Panc1 (cell line): ENCODE measurements at regions not wholly inside any gene's neighbourhood (a gene's known extent, or its start where the extent isn't known, plus 50 kb on each side); places are given as distances from the start of the nearest gene placed in this dataset.

Source experiments
- ATAC-seq: fragments of 200-7000 bp; cut with Tn5 transposase; 2 replicates; pipeline ENCODE4 v1.9.1; 2020; ENCODE audit warnings: mild to moderate bottlenecking, moderate library complexity
- BruUV-seq: library from RNA; stranded (reverse); fragments of 400-500 nt; replicated peaks from 2 replicates; lab custom pipeline; 2021; lab: Mats Ljungman, UMichigan
- CTCF ChIA-PET: fragments of 300-600 bp; sonication (Branson Sonifier 250); formaldehyde crosslinking; loops from one replicate; lab custom pipeline; 2022; ENCODE audit warnings: antibody characterized with exemption; lab: Charles Lee
- POLR2A ChIA-PET: fragments of 300-600 bp; sonication (Branson Sonifier 250); formaldehyde crosslinking; loops from one replicate; lab custom pipeline; 2022; ENCODE audit warnings: antibody characterized with exemption; lab: Charles Lee
- DNase-seq: peaks from one replicate; pipeline ENCODE4 v3.0.0-alpha.2; 2010; ENCODE audit warnings: low read depth, low spot score
- H3K27ac ChIP-seq: 2 replicates; pipeline ENCODE4 v1.5.1; 2011; ENCODE audit warnings: mild to moderate bottlenecking, low read length, inconsistent platforms
- H3K27me3 ChIP-seq: fragments of 200-500 bp; sonication (Bioruptor generic); 2 replicates; pipeline ENCODE4 v1.6.0; 2014; ENCODE audit warnings: low read length, inconsistent platforms; ENCODE audit not compliant: control insufficient read depth, insufficient read depth
- H3K36me3 ChIP-seq: fragments of 200-500 bp; sonication (Bioruptor generic); 2 replicates; pipeline ENCODE4 v1.5.1; 2014; ENCODE audit warnings: inconsistent platforms, mild to moderate bottlenecking, low read length, moderate library complexity; ENCODE audit not compliant: control insufficient read depth, insufficient read depth
- H3K4me1 ChIP-seq: 2 replicates; pipeline ENCODE4 v1.5.1; 2011; ENCODE audit warnings: inconsistent platforms, mild to moderate bottlenecking, low read length, moderate library complexity; ENCODE audit not compliant: control insufficient read depth, insufficient read depth
- H3K4me3 ChIP-seq, 2 experiments: 2 replicates each; pipeline ENCODE4 v1.5.1; 2011 to 2012; ENCODE audit warnings: low read depth in 2 of 2, low read length in 2 of 2, mild to moderate bottlenecking in 2 of 2, inconsistent platforms in 1 of 2, moderate library complexity in 1 of 2
- H3K9me3 ChIP-seq: fragments of 200-500 bp; sonication (Bioruptor generic); 2 replicates; pipeline ENCODE4 v1.5.1; 2014; ENCODE audit warnings: low read depth, mild to moderate bottlenecking, inconsistent platforms, low read length, moderate library complexity; ENCODE audit not compliant: control insufficient read depth, insufficient read depth
- POLR2AphosphoS5 ChIP-seq: IDR thresholded peaks from 2 replicates; pipeline ENCODE4 v1.6.1; 2012; ENCODE audit warnings: mild to moderate bottlenecking, low read depth, low read length, moderate library complexity
- SIN3A ChIP-seq: IDR thresholded peaks from 2 replicates; pipeline ENCODE4 v1.6.1; 2012; ENCODE audit warnings: low read depth, mild to moderate bottlenecking, low read length, moderate library complexity, borderline replicate concordance; ENCODE audit not compliant: insufficient read depth
- TCF7L2 ChIP-seq: IDR thresholded peaks from 2 replicates; pipeline ENCODE4 v1.6.1; 2011; ENCODE audit warnings: mild to moderate bottlenecking, low read depth, low read length, inconsistent platforms
- in situ Hi-C: cut with HindIII; loops from 2 replicates; pipeline ENCODE4 v1.10.0; 2016; ENCODE audit warnings: low sequenced_read_pairs, low pct_unique_long_range_greater_than_20kb
- intact Hi-C: fragments of 100-400 bp; cut with micrococcal nuclease; formaldehyde crosslinking; loops from one replicate; pipeline ENCODE4 v1.10.0; 2022; ENCODE audit not compliant: unreplicated experiment
- TF ChIP-seq, protein P1 (sequence below), 2 experiments: IDR thresholded peaks; 2 replicates each; pipeline ENCODE4 v1.6.1; 2011 to 2012; ENCODE audit warnings: low read depth in 2 of 2, control low read depth in 1 of 2, low read length in 1 of 2, mild to moderate bottlenecking in 1 of 2, moderate library complexity in 1 of 2; ENCODE audit not compliant: insufficient read depth in 1 of 2
- TF ChIP-seq, protein P2 (sequence below): fragments of 450-650 bp; IDR thresholded peaks from 2 replicates; pipeline ENCODE4 v1.5.1; 2017; ENCODE audit warnings: mild to moderate bottlenecking

DNA sequence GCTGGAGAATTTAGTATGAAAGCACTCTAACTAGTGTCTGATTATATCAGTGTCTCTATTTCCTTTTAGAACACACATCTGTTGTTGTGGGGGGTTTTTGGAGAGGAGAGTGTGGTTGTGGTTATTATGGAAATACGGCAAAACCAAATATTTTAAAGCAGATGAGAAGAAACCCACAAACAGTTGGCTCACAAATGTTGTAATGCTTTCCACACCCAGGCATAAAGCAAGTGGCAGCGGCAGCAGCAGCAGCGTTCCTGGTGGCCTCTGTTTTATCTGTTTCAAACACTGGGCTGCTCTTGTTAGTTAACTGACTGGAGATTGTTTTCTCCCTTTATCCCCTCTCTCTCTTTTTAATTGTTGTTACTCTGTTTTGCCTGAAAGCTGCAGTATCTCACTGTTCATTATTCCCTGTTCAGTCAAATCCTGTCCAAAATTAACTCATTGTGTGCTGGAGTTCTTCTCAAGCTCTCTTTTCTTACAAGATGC is 1045.5 kb upstream of the NR2F2 start:
- in situ Hi-C loops: no loop called here
- intact Hi-C loops: no loop called here

DNA sequence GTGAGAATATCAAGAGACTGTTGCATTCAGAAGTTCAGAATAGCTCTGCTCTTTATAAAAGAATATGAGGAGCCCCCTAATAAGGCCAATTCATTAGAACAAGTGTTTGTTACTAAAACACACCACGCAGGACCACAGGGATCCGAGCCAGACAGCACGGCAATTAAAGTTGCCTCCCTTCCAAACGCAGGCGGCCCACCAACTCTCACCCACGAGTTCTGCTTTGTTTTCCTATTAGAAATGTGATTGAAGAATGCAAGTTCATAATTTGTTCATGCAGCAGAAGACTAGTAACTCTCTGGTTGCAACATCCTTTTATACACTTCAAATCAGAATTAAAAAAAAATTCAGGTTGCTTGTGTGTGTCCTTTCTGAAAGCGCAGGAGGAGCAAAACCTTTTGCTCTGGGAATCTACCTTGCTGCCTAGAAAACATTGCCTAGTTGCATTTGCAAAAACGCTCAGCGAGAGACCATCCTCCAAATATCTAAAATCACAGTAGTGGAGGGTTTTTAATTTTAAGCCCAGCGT is 1044.1 kb upstream of the NR2F2 start:
- Histone ChIP-seq H3K27ac (no peak overlapping the region), H3K36me3 (no peaks in the 10 kb centered on the region), H3K9me3 (no peaks in the 10 kb centered on the region), H3K4me1 (no peaks in the 10 kb centered on the region; the same call in 1 of the 2 replicates), H3K4me3 (no peak overlapping the region), H3K27me3 (no peaks in the 10 kb centered on the region)
- ATAC-seq: no peak
- in situ Hi-C loops: no loop called here
- no peak for DNase-seq
- POLR2A ChIA-PET: interaction anchor here (0.5 kb wide), 1 partner anchor 1594 kb away, joined by 8 read pairs; no protein-coding TSS in a partner anchor
- BruUV-seq: no TSS peak
- TF ChIP-seq SIN3A: no peak
- TF ChIP-seq, protein P1, sequence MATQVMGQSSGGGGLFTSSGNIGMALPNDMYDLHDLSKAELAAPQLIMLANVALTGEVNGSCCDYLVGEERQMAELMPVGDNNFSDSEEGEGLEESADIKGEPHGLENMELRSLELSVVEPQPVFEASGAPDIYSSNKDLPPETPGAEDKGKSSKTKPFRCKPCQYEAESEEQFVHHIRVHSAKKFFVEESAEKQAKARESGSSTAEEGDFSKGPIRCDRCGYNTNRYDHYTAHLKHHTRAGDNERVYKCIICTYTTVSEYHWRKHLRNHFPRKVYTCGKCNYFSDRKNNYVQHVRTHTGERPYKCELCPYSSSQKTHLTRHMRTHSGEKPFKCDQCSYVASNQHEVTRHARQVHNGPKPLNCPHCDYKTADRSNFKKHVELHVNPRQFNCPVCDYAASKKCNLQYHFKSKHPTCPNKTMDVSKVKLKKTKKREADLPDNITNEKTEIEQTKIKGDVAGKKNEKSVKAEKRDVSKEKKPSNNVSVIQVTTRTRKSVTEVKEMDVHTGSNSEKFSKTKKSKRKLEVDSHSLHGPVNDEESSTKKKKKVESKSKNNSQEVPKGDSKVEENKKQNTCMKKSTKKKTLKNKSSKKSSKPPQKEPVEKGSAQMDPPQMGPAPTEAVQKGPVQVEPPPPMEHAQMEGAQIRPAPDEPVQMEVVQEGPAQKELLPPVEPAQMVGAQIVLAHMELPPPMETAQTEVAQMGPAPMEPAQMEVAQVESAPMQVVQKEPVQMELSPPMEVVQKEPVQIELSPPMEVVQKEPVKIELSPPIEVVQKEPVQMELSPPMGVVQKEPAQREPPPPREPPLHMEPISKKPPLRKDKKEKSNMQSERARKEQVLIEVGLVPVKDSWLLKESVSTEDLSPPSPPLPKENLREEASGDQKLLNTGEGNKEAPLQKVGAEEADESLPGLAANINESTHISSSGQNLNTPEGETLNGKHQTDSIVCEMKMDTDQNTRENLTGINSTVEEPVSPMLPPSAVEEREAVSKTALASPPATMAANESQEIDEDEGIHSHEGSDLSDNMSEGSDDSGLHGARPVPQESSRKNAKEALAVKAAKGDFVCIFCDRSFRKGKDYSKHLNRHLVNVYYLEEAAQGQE (IDR thresholded peaks at IDR 0.05; ENCODE audit: insufficient read depth in 1 of 2, low read depth in 2 of 2, low read length in 1 of 2): no peak
- no peak for TF ChIP-seq TCF7L2
- TF ChIP-seq, protein P2, sequence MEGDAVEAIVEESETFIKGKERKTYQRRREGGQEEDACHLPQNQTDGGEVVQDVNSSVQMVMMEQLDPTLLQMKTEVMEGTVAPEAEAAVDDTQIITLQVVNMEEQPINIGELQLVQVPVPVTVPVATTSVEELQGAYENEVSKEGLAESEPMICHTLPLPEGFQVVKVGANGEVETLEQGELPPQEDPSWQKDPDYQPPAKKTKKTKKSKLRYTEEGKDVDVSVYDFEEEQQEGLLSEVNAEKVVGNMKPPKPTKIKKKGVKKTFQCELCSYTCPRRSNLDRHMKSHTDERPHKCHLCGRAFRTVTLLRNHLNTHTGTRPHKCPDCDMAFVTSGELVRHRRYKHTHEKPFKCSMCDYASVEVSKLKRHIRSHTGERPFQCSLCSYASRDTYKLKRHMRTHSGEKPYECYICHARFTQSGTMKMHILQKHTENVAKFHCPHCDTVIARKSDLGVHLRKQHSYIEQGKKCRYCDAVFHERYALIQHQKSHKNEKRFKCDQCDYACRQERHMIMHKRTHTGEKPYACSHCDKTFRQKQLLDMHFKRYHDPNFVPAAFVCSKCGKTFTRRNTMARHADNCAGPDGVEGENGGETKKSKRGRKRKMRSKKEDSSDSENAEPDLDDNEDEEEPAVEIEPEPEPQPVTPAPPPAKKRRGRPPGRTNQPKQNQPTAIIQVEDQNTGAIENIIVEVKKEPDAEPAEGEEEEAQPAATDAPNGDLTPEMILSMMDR: no peak
- TF ChIP-seq POLR2AphosphoS5: no peak
- intact Hi-C loops: no loop called here
- CTCF ChIA-PET: no interaction called here

More for the DNA sequence above, 1045.5 kb upstream of the NR2F2 start:
- DNase-seq: no peak
- Histone ChIP-seq H3K9me3 (no peaks in the 10 kb centered on the region), H3K4me3 (no peak overlapping the region), H3K27me3 (no peaks in the 10 kb centered on the region), H3K36me3 (no peaks in the 10 kb centered on the region), H3K27ac (no peak overlapping the region), H3K4me1 (no peaks in the 10 kb centered on the region; the same call in 1 of the 2 replicates)
- ChIA-PET POLR2A (no interaction called here), CTCF (no interaction called here)
- no peak for ATAC-seq
- no TSS peak for BruUV-seq
- TF ChIP-seq POLR2AphosphoS5 (no peak), SIN3A (no peak), TCF7L2 (no peak)
- TF ChIP-seq, protein P2: 0 out of 2 replicates have a peak, but pooled peaks have one; percentile 10
- TF ChIP-seq, protein P1 (IDR thresholded peaks at IDR 0.05; ENCODE audit: insufficient read depth in 1 of 2, low read depth in 2 of 2, low read length in 1 of 2): no peak
